DND-41 (cell line): ENCODE measurements at regions not wholly inside any gene's neighbourhood (a gene's known extent, or its start where the extent isn't known, plus 50 kb on each side); places are given as distances from the start of the nearest gene placed in this dataset.

Experiments used
- ATAC-seq: fragments of 200-7000 bp; cut with Tn5 transposase; 3 replicates; pipeline ENCODE4 v1.9.1; 2021; ENCODE audit warnings: low read depth; ENCODE audit not compliant: insufficient read depth
- DNase-seq: peaks from one replicate; pipeline ENCODE4 v3.0.0-alpha.2; 2020
- H2AFZ ChIP-seq: 2 replicates; pipeline ENCODE4 v1.6.0; 2012; ENCODE audit warnings: low read depth, low read length
- H3K27ac ChIP-seq: 2 replicates; pipeline ENCODE4 v1.5.1; 2012; ENCODE audit warnings: low read length, inconsistent platforms
- H3K27me3 ChIP-seq: fragments of 200-600 bp; sonication (generic); 2 replicates; pipeline ENCODE4 v1.6.0; 2012; ENCODE audit warnings: low read length, mild to moderate bottlenecking, inconsistent platforms; ENCODE audit not compliant: insufficient read depth, poor library complexity
- H3K36me3 ChIP-seq: 2 replicates; pipeline ENCODE4 v1.5.1; 2012; ENCODE audit warnings: low read length, inconsistent platforms; ENCODE audit not compliant: insufficient read depth
- H3K4me1 ChIP-seq: 2 replicates; pipeline ENCODE4 v1.5.1; 2012; ENCODE audit warnings: mild to moderate bottlenecking, low read length; ENCODE audit not compliant: insufficient read depth
- H3K4me2 ChIP-seq: 2 replicates; pipeline ENCODE4 v1.6.0; 2012; ENCODE audit warnings: mild to moderate bottlenecking, moderate library complexity, low read length, inconsistent platforms; ENCODE audit not compliant: insufficient read depth
- H3K4me3 ChIP-seq, 2 experiments: fragments of 200-600 bp in 1 of 2; shearing (Covaris generic) in 1 of 2; 2 replicates each; pipeline ENCODE4 v1.5.1; 2012 to 2016; ENCODE audit warnings: inconsistent platforms in 2 of 2, low read length in 2 of 2, mild to moderate bottlenecking in 2 of 2, low read depth in 1 of 2, moderate library complexity in 1 of 2
- H3K79me2 ChIP-seq: 2 replicates; pipeline ENCODE4 v1.6.0; 2012; ENCODE audit warnings: low read length, inconsistent platforms; ENCODE audit not compliant: insufficient read depth
- H3K9ac ChIP-seq: 2 replicates; pipeline ENCODE4 v1.6.0; 2012; ENCODE audit warnings: low read depth, mild to moderate bottlenecking, inconsistent platforms, low read length, moderate library complexity
- H3K9me3 ChIP-seq: 2 replicates; pipeline ENCODE4 v1.5.1; 2012; ENCODE audit warnings: low read length, moderate library complexity, mild to moderate bottlenecking, inconsistent platforms; ENCODE audit not compliant: insufficient read depth, severe bottlenecking
- H4K20me1 ChIP-seq: 2 replicates; pipeline ENCODE4 v1.6.0; 2012; ENCODE audit warnings: low read length; ENCODE audit not compliant: insufficient read depth
- CTCF ChIP-seq: IDR thresholded peaks from 2 replicates; pipeline ENCODE4 v1.5.1; 2012; ENCODE audit warnings: borderline replicate concordance, low read length, moderate library complexity, mild to moderate bottlenecking; ENCODE audit not compliant: poor library complexity, severe bottlenecking; ENCODE audit errors: extremely low read depth
- EZH2 ChIP-seq: IDR thresholded peaks from 3 replicates; pipeline ENCODE4 v1.6.1; 2012; ENCODE audit warnings: borderline replicate concordance, low read depth, mild to moderate bottlenecking, moderate library complexity, low read length, inconsistent platforms; ENCODE audit not compliant: severe bottlenecking

- H3K4me1 ChIP-seq = no peaks in the 10 kb centered on the region
- DNase-seq (no peak), ATAC-seq (no peak)
- no peaks in the 10 kb centered on the region for H3K27me3 ChIP-seq
- no peak overlapping the region for H3K27ac ChIP-seq
- H3K36me3 ChIP-seq = no peaks in the 10 kb centered on the region
- TF ChIP-seq CTCF = no peak
- TF ChIP-seq EZH2 = no peak
- peaks cover 6% of the 10 kb centered on the region for H3K9me3 ChIP-seq
- H3K4me3 ChIP-seq = no peak overlapping the region
- H3K9ac ChIP-seq = no peak overlapping the region
- H3K4me2 ChIP-seq = no peak overlapping the region
- no peaks in the 10 kb centered on the region for H3K79me2 ChIP-seq
- H2AFZ ChIP-seq = no peak overlapping the region
- H4K20me1 ChIP-seq = no peaks in the 10 kb centered on the region
Observed at GRCh38 chr10:64329510-64329909, 808.3 kb downstream of the REEP3 start.

- no peaks in the 10 kb centered on the region for H3K36me3 ChIP-seq
- no peaks in the 10 kb centered on the region for H4K20me1 ChIP-seq
- ATAC-seq = no peak
- TF ChIP-seq CTCF (no peak), EZH2 (no peak)
- no peak overlapping the region for H3K9ac ChIP-seq
- no peak for DNase-seq
- H2AFZ ChIP-seq = no peak overlapping the region
- no peak overlapping the region for H3K4me2 ChIP-seq
- H3K27me3 ChIP-seq = no peaks in the 10 kb centered on the region
- H3K4me1 ChIP-seq = no peaks in the 10 kb centered on the region
- H3K79me2 ChIP-seq = no peaks in the 10 kb centered on the region
- peaks cover under 1% of the 10 kb centered on the region for H3K9me3 ChIP-seq
- no peak overlapping the region for H3K27ac ChIP-seq
- H3K4me3 ChIP-seq = no peak overlapping the region
Observed at GRCh38 chr10:64332551-64332950, 811.4 kb downstream of the REEP3 start.

- no peak overlapping the region for H3K4me3 ChIP-seq
- no peaks in the 10 kb centered on the region for H3K79me2 ChIP-seq
- no peaks in the 10 kb centered on the region for H3K9me3 ChIP-seq
- DNase-seq (no peak), ATAC-seq (no peak)
- H3K36me3 ChIP-seq = no peaks in the 10 kb centered on the region
- H3K4me2 ChIP-seq = no peak overlapping the region
- H3K27ac ChIP-seq = no peak overlapping the region
- TF ChIP-seq CTCF = no peak
- TF ChIP-seq EZH2 = no peak
- H2AFZ ChIP-seq = no peak overlapping the region
- no peaks in the 10 kb centered on the region for H4K20me1 ChIP-seq
- no peaks in the 10 kb centered on the region for H3K27me3 ChIP-seq
- H3K4me1 ChIP-seq = no peaks in the 10 kb centered on the region
- no peak overlapping the region for H3K9ac ChIP-seq
Observed at GRCh38 chr10:64334084-64334483, 812.9 kb downstream of the REEP3 start.

- DNase-seq = no peak
Observed at GRCh38 chr10:64344211-64344610, 823.0 kb downstream of the REEP3 start.

More at GRCh38 chr10:64344211-64344610, 823.0 kb downstream of the REEP3 start:
- Histone ChIP-seq H3K36me3 (no peaks in the 10 kb centered on the region), H2AFZ (no peak overlapping the region), H3K9me3 (no peaks in the 10 kb centered on the region), H3K27ac (no peak overlapping the region), H3K79me2 (no peaks in the 10 kb centered on the region), H4K20me1 (no peaks in the 10 kb centered on the region), H3K9ac (no peak overlapping the region), H3K4me3 (no peak overlapping the region), H3K27me3 (no peaks in the 10 kb centered on the region), H3K4me2 (no peak overlapping the region), H3K4me1 (no peaks in the 10 kb centered on the region)
- TF ChIP-seq CTCF (no peak), EZH2 (no peak)
- ATAC-seq = no peak
